HEK293 (cell line): ENCODE measurements at regions not wholly inside any gene's neighbourhood (a gene's known extent, or its start where the extent isn't known, plus 50 kb on each side); places are given as distances from the start of the nearest gene placed in this dataset.

Experiments used
- CTCF ChIA-PET: fragments of 350-600 bp; formaldehyde crosslinking; extraction: SDS; loops from one replicate; lab custom pipeline; 2021; ENCODE audit warnings: antibody characterized with exemption; lab: Yijun Ruan, JAX
- POLR2A ChIA-PET: fragments of 300-600 bp; formaldehyde crosslinking; extraction: SDS; loops from one replicate; lab custom pipeline; 2020; ENCODE audit warnings: antibody characterized with exemption, inconsistent platforms; lab: Yijun Ruan, JAX
- H3K27ac ChIP-seq: fragments of 200-500 bp; sonication (Bioruptor generic); 2 replicates; pipeline ENCODE4 v1.5.1; 2014; ENCODE audit warnings: low read depth, low read length, control low read depth, inconsistent platforms; ENCODE audit errors: extremely low read depth
- H3K36me3 ChIP-seq, 2 experiments: fragments of 200-500 bp in 1 of 2; sonication (Bioruptor generic) in 1 of 2; 1 replicate in 1 of 2; 2 replicates in 1 of 2; pipeline ENCODE4 v1.5.1; 2014 to 2017; ENCODE audit warnings: inconsistent platforms in 2 of 2, low read length in 2 of 2; ENCODE audit not compliant: control insufficient read depth in 2 of 2, insufficient read depth in 1 of 2
- H3K4me1 ChIP-seq: fragments of 200-500 bp; sonication (Bioruptor generic); 2 replicates; pipeline ENCODE4 v1.5.1; 2014; ENCODE audit warnings: mild to moderate bottlenecking, low read length, inconsistent platforms; ENCODE audit not compliant: control insufficient read depth, insufficient read depth
- H3K4me3 ChIP-seq: 2 replicates; pipeline ENCODE4 v1.5.1; 2011; ENCODE audit warnings: low read depth, mild to moderate bottlenecking, control low read depth, low read length, moderate library complexity
- H3K9me3 ChIP-seq: fragments of 200-500 bp; sonication (Bioruptor generic); 2 replicates; pipeline ENCODE4 v1.5.1; 2014; ENCODE audit warnings: low read depth, low read length, inconsistent platforms; ENCODE audit not compliant: control insufficient read depth, insufficient read depth
- KLF7 ChIP-seq: fragments of 450-650 bp; formaldehyde crosslinking; IDR thresholded peaks from 2 replicates; pipeline ENCODE4 v1.5.1; 2016; ENCODE audit warnings: missing biosample characterization, missing genetic modification characterization, borderline replicate concordance
- KLF9 ChIP-seq: fragments of 450-650 bp; formaldehyde crosslinking; IDR thresholded peaks from 2 replicates; pipeline ENCODE4 v1.5.1; 2016; ENCODE audit warnings: missing biosample characterization, missing genetic modification characterization, low read depth
- OVOL3 ChIP-seq: fragments of 450-650 bp; formaldehyde crosslinking; IDR thresholded peaks from 2 replicates; pipeline ENCODE4 v1.5.1; 2016; ENCODE audit warnings: missing biosample characterization, missing genetic modification characterization
- SALL2 ChIP-seq: fragments of 450-650 bp; formaldehyde crosslinking; IDR thresholded peaks from 2 replicates; pipeline ENCODE4 v1.5.0; 2017; ENCODE audit warnings: missing biosample characterization, mild to moderate bottlenecking, missing genetic modification characterization, borderline replicate concordance
- SP3 ChIP-seq: fragments of 450-650 bp; formaldehyde crosslinking; IDR thresholded peaks from 2 replicates; pipeline ENCODE4 v1.5.1; 2016; ENCODE audit warnings: missing biosample characterization, missing genetic modification characterization
- TRIM28 ChIP-seq: IDR thresholded peaks from 2 replicates; pipeline ENCODE4 v1.6.1; 2011; ENCODE audit warnings: low read length, control low read depth, borderline replicate concordance
- ZFP37 ChIP-seq: fragments of 450-650 bp; formaldehyde crosslinking; IDR thresholded peaks from 2 replicates; pipeline ENCODE4 v1.5.1; 2016; ENCODE audit warnings: missing biosample characterization, missing genetic modification characterization
- ZNF114 ChIP-seq: fragments of 450-650 bp; formaldehyde crosslinking; IDR thresholded peaks from 2 replicates; pipeline ENCODE4 v1.5.0; 2017; ENCODE audit warnings: missing biosample characterization, missing genetic modification characterization
- ZNF146 ChIP-seq: fragments of 450-650 bp; formaldehyde crosslinking; IDR thresholded peaks from 2 replicates; pipeline ENCODE4 v1.5.1; 2016; ENCODE audit warnings: missing biosample characterization, missing genetic modification characterization
- ZNF16 ChIP-seq: fragments of 450-650 bp; formaldehyde crosslinking; IDR thresholded peaks from 2 replicates; pipeline ENCODE4 v1.5.1; 2016; ENCODE audit warnings: low read depth, missing biosample characterization, missing genetic modification characterization
- ZNF311 ChIP-seq: fragments of 450-650 bp; formaldehyde crosslinking; IDR thresholded peaks from 2 replicates; pipeline ENCODE4 v1.5.1; 2017; ENCODE audit warnings: missing biosample characterization, missing genetic modification characterization, borderline replicate concordance
- ZNF335 ChIP-seq: fragments of 450-650 bp; formaldehyde crosslinking; conservative IDR thresholded peaks from 2 replicates; pipeline ENCODE4 v1.5.1; 2016; ENCODE audit warnings: missing biosample characterization, missing genetic modification characterization
- ZNF366 ChIP-seq: fragments of 450-650 bp; formaldehyde crosslinking; conservative IDR thresholded peaks from 2 replicates; pipeline ENCODE4 v1.5.1; 2016; ENCODE audit warnings: missing biosample characterization, missing genetic modification characterization
- ZNF391 ChIP-seq: fragments of 450-650 bp; formaldehyde crosslinking; IDR thresholded peaks from 2 replicates; pipeline ENCODE4 v1.5.1; 2016; ENCODE audit warnings: low read depth, missing biosample characterization, missing genetic modification characterization, borderline replicate concordance
- ZNF521 ChIP-seq: fragments of 450-650 bp; formaldehyde crosslinking; IDR thresholded peaks from 2 replicates; pipeline ENCODE4 v1.5.1; 2017; ENCODE audit warnings: missing biosample characterization, mild to moderate bottlenecking, missing genetic modification characterization
- ZNF530 ChIP-seq: fragments of 450-650 bp; formaldehyde crosslinking; IDR thresholded peaks from 2 replicates; pipeline ENCODE4 v1.5.1; 2016; ENCODE audit warnings: low read depth, missing biosample characterization, missing genetic modification characterization
- ZNF544 ChIP-seq: fragments of 450-650 bp; formaldehyde crosslinking; IDR thresholded peaks from 2 replicates; pipeline ENCODE4 v1.5.0; 2017; ENCODE audit warnings: missing biosample characterization, missing genetic modification characterization
- ZNF571 ChIP-seq: fragments of 450-650 bp; formaldehyde crosslinking; IDR thresholded peaks from 2 replicates; pipeline ENCODE4 v1.5.0; 2017; ENCODE audit warnings: missing biosample characterization, missing genetic modification characterization
- ZNF664 ChIP-seq: fragments of 450-650 bp; formaldehyde crosslinking; IDR thresholded peaks from 2 replicates; pipeline ENCODE4 v1.5.1; 2016; ENCODE audit warnings: missing biosample characterization, missing genetic modification characterization
- ZNF701 ChIP-seq: fragments of 450-650 bp; formaldehyde crosslinking; IDR thresholded peaks from 2 replicates; pipeline ENCODE4 v1.5.1; 2016; ENCODE audit warnings: missing biosample characterization, missing genetic modification characterization
- ZNF776 ChIP-seq: fragments of 450-650 bp; formaldehyde crosslinking; IDR thresholded peaks from 2 replicates; pipeline ENCODE4 v1.5.0; 2017; ENCODE audit warnings: missing biosample characterization, missing genetic modification characterization, borderline replicate concordance
- ZNF791 ChIP-seq: fragments of 450-650 bp; formaldehyde crosslinking; IDR thresholded peaks from 2 replicates; pipeline ENCODE4 v1.5.1; 2016; ENCODE audit warnings: missing biosample characterization, missing genetic modification characterization
- ZNF792 ChIP-seq: fragments of 450-650 bp; formaldehyde crosslinking; IDR thresholded peaks from 2 replicates; pipeline ENCODE4 v1.5.1; 2016; ENCODE audit warnings: missing biosample characterization, missing genetic modification characterization
- ZSCAN30 ChIP-seq: fragments of 450-650 bp; IDR thresholded peaks from 2 replicates; pipeline ENCODE4 v1.5.1; 2018; ENCODE audit warnings: missing biosample characterization, mild to moderate bottlenecking, missing genetic modification characterization, moderate library complexity
- TF ChIP-seq, protein P1 (sequence below): fragments of 450-650 bp; formaldehyde crosslinking; IDR thresholded peaks from 2 replicates; pipeline ENCODE4 v1.5.1; 2016; ENCODE audit warnings: missing biosample characterization, missing genetic modification characterization
- TF ChIP-seq, protein P2 (sequence below): fragments of 450-650 bp; formaldehyde crosslinking; IDR thresholded peaks from 2 replicates; pipeline ENCODE4 v1.5.1; 2016; ENCODE audit warnings: missing biosample characterization, missing genetic modification characterization
- TF ChIP-seq, protein P3 (sequence below): fragments of 450-650 bp; formaldehyde crosslinking; IDR thresholded peaks from 2 replicates; pipeline ENCODE4 v1.5.1; 2016; ENCODE audit warnings: missing biosample characterization, missing genetic modification characterization
- TF ChIP-seq, protein P4 (sequence below): fragments of 450-650 bp; formaldehyde crosslinking; IDR thresholded peaks from 2 replicates; pipeline ENCODE4 v1.5.1; 2016; ENCODE audit warnings: missing biosample characterization, missing genetic modification characterization
- TF ChIP-seq, protein P5 (sequence below): fragments of 450-650 bp; formaldehyde crosslinking; IDR thresholded peaks from 2 replicates; pipeline ENCODE4 v1.5.1; 2016; ENCODE audit warnings: missing biosample characterization, missing genetic modification characterization

DNA sequence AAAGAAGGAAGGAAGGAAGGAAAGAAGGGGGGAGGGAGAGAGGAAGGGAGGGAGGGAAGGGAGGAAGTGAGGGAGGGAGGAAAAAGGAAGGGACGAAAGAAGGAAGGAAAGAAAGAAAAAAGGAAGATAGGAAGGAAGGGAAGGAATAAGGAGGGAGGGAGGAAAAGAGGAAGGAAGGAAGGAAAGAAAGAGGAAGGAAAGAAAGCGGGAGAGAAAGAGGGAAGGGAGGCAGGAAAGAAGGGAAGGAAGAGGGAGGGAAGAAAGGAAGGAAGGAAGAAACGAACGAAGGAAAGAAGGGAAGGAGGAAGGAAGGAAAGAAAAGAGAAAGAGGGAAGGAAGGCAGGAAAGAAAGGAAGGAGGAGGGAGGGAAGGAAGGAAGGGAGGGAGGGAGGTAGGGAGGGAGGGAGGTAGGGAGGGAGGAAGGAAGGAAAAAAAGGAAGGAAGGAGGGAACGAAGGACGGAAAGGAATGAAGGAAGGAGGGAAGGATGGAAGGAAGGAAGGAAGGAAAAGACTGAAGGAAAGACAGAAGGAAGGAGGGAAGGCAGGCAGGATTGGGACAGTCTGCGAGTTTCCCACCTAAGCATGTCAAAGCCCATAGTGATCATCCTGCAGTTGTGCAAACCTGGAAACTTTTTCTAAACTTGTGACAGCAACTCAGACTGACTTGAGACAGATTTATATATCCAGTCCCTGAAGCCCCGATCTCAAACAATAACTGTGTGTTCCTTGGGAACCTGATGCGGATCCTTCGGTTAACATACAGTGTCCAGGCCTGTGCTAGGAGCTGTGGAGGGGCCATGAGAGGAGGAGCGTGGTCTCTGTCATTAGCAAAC is 59.8 kb upstream of the IYD start:
- ChIA-PET POLR2A (no interaction called here), CTCF (no interaction called here)
- Histone ChIP-seq H3K4me1 (no peaks in the 10 kb centered on the region), H3K9me3 (no peaks in the 10 kb centered on the region), H3K4me3 (no peak overlapping the region), H3K27ac (no peak overlapping the region), H3K36me3 (no peaks in the 10 kb centered on the region)
- no peak for TF ChIP-seq SP3 (tag by site-specific recombination)
- TF ChIP-seq ZNF544 (tag by site-specific recombination) = 0 out of 2 replicates have a peak, but pooled peaks have one; percentile 7
- no peak for TF ChIP-seq ZNF391
- TF ChIP-seq TRIM28 = no peak
- TF ChIP-seq ZNF776 (tag by site-specific recombination) = 0 out of 2 replicates have a peak, but pooled peaks have one; percentile 44
- 0 out of 2 replicates have a peak, but pooled peaks have one; percentile 56 for TF ChIP-seq ZNF791
- no peak for TF ChIP-seq OVOL3
- TF ChIP-seq ZNF701 = peak; percentile 14; the same call in 1 of the 2 replicates
- TF ChIP-seq ZNF571 (tag by site-specific recombination) = no peak
- TF ChIP-seq KLF9 (tag by site-specific recombination) = no peak
- TF ChIP-seq, protein P1, sequence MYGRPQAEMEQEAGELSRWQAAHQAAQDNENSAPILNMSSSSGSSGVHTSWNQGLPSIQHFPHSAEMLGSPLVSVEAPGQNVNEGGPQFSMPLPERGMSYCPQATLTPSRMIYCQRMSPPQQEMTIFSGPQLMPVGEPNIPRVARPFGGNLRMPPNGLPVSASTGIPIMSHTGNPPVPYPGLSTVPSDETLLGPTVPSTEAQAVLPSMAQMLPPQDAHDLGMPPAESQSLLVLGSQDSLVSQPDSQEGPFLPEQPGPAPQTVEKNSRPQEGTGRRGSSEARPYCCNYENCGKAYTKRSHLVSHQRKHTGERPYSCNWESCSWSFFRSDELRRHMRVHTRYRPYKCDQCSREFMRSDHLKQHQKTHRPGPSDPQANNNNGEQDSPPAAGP (tag by site-specific recombination) = no peak
- peak; percentile 7; the same call in 1 of the 2 replicates for TF ChIP-seq ZNF530 (tag by site-specific recombination)
- TF ChIP-seq ZNF521 (tag by site-specific recombination) = 0 out of 2 replicates have a peak, but pooled peaks have one; percentile 27
- TF ChIP-seq ZSCAN30 (tag by site-specific recombination) = no peak
- TF ChIP-seq, protein P2, sequence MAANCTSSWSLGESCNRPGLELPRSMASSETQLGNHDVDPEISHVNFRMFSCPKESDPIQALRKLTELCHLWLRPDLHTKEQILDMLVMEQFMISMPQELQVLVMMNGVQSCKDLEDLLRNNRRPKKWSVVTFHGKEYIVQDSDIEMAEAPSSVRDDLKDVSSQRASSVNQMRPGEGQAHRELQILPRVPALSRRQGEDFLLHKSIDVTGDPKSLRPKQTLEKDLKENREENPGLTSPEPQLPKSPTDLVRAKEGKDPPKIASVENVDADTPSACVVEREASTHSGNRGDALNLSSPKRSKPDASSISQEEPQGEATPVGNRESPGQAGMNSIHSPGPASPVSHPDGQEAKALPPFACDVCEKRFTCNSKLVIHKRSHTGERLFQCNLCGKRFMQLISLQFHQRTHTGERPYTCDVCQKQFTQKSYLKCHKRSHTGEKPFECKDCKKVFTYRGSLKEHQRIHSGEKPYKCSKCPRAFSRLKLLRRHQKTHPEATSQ (tag by site-specific recombination) = no peak
- no peak for TF ChIP-seq ZNF335 (tag by site-specific recombination)
- TF ChIP-seq ZNF664 = no peak
- TF ChIP-seq, protein P3, sequence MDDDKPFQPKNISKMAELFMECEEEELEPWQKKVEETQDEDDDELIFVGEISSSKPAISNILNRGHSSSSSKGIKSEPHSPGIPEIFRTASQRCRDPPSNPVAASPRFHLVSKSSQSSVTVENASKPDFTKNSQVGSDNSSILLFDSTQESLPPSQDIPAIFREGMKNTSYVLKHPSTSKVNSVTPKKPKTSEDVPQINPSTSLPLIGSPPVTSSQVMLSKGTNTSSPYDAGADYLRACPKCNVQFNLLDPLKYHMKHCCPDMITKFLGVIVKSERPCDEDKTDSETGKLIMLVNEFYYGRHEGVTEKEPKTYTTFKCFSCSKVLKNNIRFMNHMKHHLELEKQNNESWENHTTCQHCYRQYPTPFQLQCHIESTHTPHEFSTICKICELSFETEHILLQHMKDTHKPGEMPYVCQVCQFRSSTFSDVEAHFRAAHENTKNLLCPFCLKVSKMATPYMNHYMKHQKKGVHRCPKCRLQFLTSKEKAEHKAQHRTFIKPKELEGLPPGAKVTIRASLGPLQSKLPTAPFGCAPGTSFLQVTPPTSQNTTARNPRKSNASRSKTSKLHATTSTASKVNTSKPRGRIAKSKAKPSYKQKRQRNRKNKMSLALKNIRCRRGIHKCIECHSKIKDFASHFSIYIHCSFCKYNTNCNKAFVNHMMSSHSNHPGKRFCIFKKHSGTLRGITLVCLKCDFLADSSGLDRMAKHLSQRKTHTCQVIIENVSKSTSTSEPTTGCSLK (tag by site-specific recombination) = 0 out of 2 replicates have a peak, but pooled peaks have one; percentile 18
- TF ChIP-seq ZNF366 (tag by site-specific recombination) = peak; percentile 99
- TF ChIP-seq ZFP37 = no peak
- no peak for TF ChIP-seq ZNF146 (tag by site-specific recombination)
- 0 out of 2 replicates have a peak, but pooled peaks have one; percentile 76 for TF ChIP-seq ZNF311
- no peak for TF ChIP-seq KLF7 (tag by site-specific recombination)
- TF ChIP-seq, protein P4, sequence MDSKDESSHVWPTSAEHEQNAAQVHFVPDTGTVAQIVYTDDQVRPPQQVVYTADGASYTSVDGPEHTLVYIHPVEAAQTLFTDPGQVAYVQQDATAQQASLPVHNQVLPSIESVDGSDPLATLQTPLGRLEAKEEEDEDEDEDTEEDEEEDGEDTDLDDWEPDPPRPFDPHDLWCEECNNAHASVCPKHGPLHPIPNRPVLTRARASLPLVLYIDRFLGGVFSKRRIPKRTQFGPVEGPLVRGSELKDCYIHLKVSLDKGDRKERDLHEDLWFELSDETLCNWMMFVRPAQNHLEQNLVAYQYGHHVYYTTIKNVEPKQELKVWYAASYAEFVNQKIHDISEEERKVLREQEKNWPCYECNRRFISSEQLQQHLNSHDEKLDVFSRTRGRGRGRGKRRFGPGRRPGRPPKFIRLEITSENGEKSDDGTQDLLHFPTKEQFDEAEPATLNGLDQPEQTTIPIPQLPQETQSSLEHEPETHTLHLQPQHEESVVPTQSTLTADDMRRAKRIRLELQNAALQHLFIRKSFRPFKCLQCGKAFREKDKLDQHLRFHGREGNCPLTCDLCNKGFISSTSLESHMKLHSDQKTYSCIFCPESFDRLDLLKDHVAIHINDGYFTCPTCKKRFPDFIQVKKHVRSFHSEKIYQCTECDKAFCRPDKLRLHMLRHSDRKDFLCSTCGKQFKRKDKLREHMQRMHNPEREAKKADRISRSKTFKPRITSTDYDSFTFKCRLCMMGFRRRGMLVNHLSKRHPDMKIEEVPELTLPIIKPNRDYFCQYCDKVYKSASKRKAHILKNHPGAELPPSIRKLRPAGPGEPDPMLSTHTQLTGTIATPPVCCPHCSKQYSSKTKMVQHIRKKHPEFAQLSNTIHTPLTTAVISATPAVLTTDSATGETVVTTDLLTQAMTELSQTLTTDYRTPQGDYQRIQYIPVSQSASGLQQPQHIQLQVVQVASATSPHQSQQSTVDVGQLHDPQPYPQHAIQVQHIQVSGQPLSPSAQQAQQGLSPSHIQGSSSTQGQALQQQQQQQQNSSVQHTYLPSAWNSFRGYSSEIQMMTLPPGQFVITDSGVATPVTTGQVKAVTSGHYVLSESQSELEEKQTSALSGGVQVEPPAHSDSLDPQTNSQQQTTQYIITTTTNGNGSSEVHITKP (tag by site-specific recombination) = no peak
- TF ChIP-seq, protein P5, sequence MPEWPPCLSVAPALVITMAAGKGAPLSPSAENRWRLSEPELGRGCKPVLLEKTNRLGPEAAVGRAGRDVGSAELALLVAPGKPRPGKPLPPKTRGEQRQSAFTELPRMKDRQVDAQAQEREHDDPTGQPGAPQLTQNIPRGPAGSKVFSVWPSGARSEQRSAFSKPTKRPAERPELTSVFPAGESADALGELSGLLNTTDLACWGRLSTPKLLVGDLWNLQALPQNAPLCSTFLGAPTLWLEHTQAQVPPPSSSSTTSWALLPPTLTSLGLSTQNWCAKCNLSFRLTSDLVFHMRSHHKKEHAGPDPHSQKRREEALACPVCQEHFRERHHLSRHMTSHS (tag by site-specific recombination) = no peak
- no peak for TF ChIP-seq ZNF792
- TF ChIP-seq SALL2 (tag by site-specific recombination) = 0 out of 2 replicates have a peak, but pooled peaks have one; percentile 51
- 0 out of 2 replicates have a peak, but pooled peaks have one; percentile 79 for TF ChIP-seq ZNF114 (tag by site-specific recombination)
- no peak for TF ChIP-seq ZNF16 (tag by site-specific recombination)
